ENCODE measurements at regions not wholly inside any gene's neighbourhood (a gene's known extent, or its start where the extent isn't known, plus 50 kb on each side); places are given as distances from the start of the nearest gene placed in this dataset.

- DNase-seq (ENCODE audit: low read depth) = peak; percentile 78
- TF ChIP-seq, protein P1, sequence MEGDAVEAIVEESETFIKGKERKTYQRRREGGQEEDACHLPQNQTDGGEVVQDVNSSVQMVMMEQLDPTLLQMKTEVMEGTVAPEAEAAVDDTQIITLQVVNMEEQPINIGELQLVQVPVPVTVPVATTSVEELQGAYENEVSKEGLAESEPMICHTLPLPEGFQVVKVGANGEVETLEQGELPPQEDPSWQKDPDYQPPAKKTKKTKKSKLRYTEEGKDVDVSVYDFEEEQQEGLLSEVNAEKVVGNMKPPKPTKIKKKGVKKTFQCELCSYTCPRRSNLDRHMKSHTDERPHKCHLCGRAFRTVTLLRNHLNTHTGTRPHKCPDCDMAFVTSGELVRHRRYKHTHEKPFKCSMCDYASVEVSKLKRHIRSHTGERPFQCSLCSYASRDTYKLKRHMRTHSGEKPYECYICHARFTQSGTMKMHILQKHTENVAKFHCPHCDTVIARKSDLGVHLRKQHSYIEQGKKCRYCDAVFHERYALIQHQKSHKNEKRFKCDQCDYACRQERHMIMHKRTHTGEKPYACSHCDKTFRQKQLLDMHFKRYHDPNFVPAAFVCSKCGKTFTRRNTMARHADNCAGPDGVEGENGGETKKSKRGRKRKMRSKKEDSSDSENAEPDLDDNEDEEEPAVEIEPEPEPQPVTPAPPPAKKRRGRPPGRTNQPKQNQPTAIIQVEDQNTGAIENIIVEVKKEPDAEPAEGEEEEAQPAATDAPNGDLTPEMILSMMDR (conservative IDR thresholded peaks at IDR 0.05; ENCODE audit: control insufficient read depth, insufficient read depth, low read depth, low read length) = no peak
Observed at GRCh38 chr18:55124078-55124763, 165.0 kb upstream of the CCDC68 start.

GRCh38 chr18:55123361-55123760 is 164.1 kb upstream of the CCDC68 start:
- DNase-seq (ENCODE audit: low read depth) = no peak

More at GRCh38 chr18:55124078-55124763, 165.0 kb upstream of the CCDC68 start:
- no peak overlapping the region for H3K4me3 ChIP-seq (ENCODE audit: control insufficient read depth, low read depth, low read length)

DNA sequence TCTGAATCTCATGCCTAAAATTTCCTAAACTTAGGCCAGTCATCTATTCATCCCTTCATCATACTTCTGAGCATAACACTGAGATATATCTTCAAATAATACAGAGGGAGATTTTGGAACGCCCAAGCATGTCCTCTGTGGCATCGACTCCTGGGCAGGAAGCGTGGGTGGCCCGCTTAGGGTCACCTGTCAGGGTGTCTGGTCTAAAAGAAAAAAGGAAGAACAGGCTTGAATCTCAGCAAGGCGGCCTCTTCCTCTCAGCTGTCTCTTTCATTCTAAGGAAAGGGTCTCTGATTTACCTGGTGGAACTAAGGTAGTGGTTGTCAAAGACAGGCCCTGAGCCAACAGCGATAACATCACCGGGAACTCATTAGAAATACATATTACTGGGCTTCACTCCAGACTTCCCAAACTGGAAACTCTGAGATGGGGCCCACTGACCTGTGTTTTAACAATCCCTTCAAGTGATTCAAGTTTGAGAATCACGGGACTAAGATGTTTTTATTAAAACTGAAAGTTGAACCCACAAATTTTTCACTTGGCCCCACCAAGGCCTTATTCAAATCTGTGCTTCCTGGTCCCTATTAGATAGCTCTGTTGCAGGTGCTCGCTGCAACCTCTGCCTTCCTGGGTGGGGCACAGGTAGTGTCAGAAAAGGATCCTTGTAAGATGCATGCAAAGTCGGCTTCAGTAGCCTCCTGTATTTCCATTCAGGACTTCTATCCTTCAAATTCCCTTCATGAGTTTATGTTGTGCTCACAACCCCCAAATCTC is 162.3 kb upstream of the CCDC68 start:
- H3K4me3 ChIP-seq (ENCODE audit: control insufficient read depth, low read depth, low read length) = no peak overlapping the region
- TF ChIP-seq, protein P1 (conservative IDR thresholded peaks at IDR 0.05; ENCODE audit: control insufficient read depth, insufficient read depth, low read depth, low read length) = no peak
- DNase-seq (ENCODE audit: low read depth) = no peak

More at GRCh38 chr18:55123361-55123760, 164.1 kb upstream of the CCDC68 start:
- TF ChIP-seq, protein P1 (conservative IDR thresholded peaks at IDR 0.05; ENCODE audit: control insufficient read depth, insufficient read depth, low read depth, low read length) = no peak
- no peak overlapping the region for H3K4me3 ChIP-seq (ENCODE audit: control insufficient read depth, low read depth, low read length)

DNA sequence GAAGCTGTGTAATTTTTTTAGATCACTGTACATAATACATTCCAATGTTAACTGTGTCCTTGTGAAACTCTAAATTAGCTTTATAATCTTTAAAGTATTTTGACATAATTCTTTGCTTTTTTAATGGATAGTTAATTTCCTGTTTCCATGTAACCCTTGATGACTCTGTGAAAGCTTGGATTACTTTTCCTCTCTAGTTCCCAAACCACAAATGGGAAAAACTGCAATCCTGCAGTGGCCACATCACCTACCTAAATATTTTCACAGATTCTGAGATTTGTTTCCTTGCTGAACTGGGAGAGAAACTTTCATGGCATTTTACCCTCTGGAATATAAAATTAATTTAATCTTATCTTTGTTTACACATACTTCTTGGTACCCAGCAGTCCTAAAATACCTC is 161.6 kb upstream of the CCDC68 start:
- no peak for DNase-seq (ENCODE audit: low read depth)

GRCh38 chr18:55119434-55119833 is 160.2 kb upstream of the CCDC68 start:
- no peak overlapping the region for H3K4me3 ChIP-seq (ENCODE audit: control insufficient read depth, low read depth, low read length)
- TF ChIP-seq, protein P1 (conservative IDR thresholded peaks at IDR 0.05; ENCODE audit: control insufficient read depth, insufficient read depth, low read depth, low read length) = no peak
- DNase-seq (ENCODE audit: low read depth) = no peak

More for the DNA sequence above, 161.6 kb upstream of the CCDC68 start:
- H3K4me3 ChIP-seq (ENCODE audit: control insufficient read depth, low read depth, low read length) = no peak overlapping the region
- TF ChIP-seq, protein P1 (conservative IDR thresholded peaks at IDR 0.05; ENCODE audit: control insufficient read depth, insufficient read depth, low read depth, low read length) = no peak

DNA sequence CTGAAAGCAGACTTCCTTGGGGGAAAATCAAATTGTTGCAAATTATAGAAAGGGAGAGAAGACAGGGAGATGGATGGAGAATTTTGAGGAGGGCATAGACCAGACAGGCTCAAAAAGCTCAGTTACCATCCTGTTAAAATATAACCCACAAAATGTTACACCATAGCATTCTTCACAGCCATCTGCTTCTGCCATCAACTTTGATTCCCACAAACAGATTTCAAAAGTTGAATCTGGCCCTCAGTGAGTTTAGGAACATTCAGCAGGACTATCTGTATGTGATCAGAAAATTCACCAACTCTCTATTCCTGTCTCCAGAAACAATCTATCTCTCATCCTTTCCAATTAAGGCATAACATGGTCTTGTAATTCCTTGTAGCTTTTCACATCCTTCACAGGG is 159.8 kb upstream of the CCDC68 start:
- no peak for DNase-seq (ENCODE audit: low read depth)
- H3K4me3 ChIP-seq (ENCODE audit: control insufficient read depth, low read depth, low read length) = no peak overlapping the region
- TF ChIP-seq, protein P1 (conservative IDR thresholded peaks at IDR 0.05; ENCODE audit: control insufficient read depth, insufficient read depth, low read depth, low read length) = no peak

Measured in fibroblast of mammary gland (primary cell).